Endodermal cell (in vitro differentiated cells): ENCODE measurements at regions not wholly inside any gene's neighbourhood (a gene's known extent, or its start where the extent isn't known, plus 50 kb on each side); places are given as distances from the start of the nearest gene placed in this dataset.
"Not testable (repeated sequence)": the region's sequence is repeated elsewhere in the genome, so short reads cannot be mapped to it uniquely, and the experiment has no call there.

ENCODE experiments used
- DNase-seq: peaks from one replicate; pipeline ENCODE4 v3.0.0-alpha.2; 2017
- H3K27ac ChIP-seq: 2 replicates; pipeline ENCODE4 v1.5.1; 2013; ENCODE audit warnings: mild to moderate bottlenecking, low read depth, low read length, moderate library complexity
- H3K27me3 ChIP-seq: 2 replicates; pipeline ENCODE4 v1.6.1; 2013; ENCODE audit warnings: mild to moderate bottlenecking, low read length, moderate library complexity; ENCODE audit not compliant: insufficient read depth, control insufficient read depth, poor library complexity, severe bottlenecking
- H3K36me3 ChIP-seq: 2 replicates; pipeline ENCODE4 v1.7.0; 2013; ENCODE audit warnings: mild to moderate bottlenecking, low read length, moderate library complexity; ENCODE audit not compliant: control insufficient read depth, insufficient read depth
- H3K4me1 ChIP-seq: one replicate; pipeline ENCODE4 v1.7.0; 2013; ENCODE audit warnings: low read length; ENCODE audit not compliant: control insufficient read depth, insufficient read depth
- H3K4me3 ChIP-seq: 2 replicates; pipeline ENCODE4 v1.5.1; 2013; ENCODE audit warnings: mild to moderate bottlenecking, low read length, moderate library complexity
- H3K9ac ChIP-seq: 2 replicates; pipeline ENCODE4 v1.6.1; 2013; ENCODE audit warnings: mild to moderate bottlenecking, low read length, moderate library complexity; ENCODE audit not compliant: poor library complexity, severe bottlenecking; ENCODE audit errors: extremely low read depth
- H3K9me3 ChIP-seq: 2 replicates; pipeline ENCODE4 v1.6.1; 2013; ENCODE audit warnings: mild to moderate bottlenecking, low read length, moderate library complexity; ENCODE audit not compliant: control insufficient read depth
- H3K27ac Mint-ChIP-seq: 2 replicates; pipeline ENCODE4 v1.8.0; 2020; ENCODE audit warnings: mixed read lengths
- H3K27me3 Mint-ChIP-seq: 2 replicates; pipeline ENCODE4 v1.8.0; 2021; ENCODE audit warnings: mild to moderate bottlenecking, mixed read lengths; ENCODE audit not compliant: insufficient read depth
- H3K36me3 Mint-ChIP-seq: 2 replicates; pipeline ENCODE4 v1.8.0; 2020; ENCODE audit warnings: low read depth, mixed read lengths
- H3K4me1 Mint-ChIP-seq: 2 replicates; pipeline ENCODE4 v1.8.0; 2020; ENCODE audit warnings: mixed read lengths
- H3K4me3 Mint-ChIP-seq: 2 replicates; pipeline ENCODE4 v1.8.0; 2020; ENCODE audit warnings: mild to moderate bottlenecking, moderate library complexity, mixed read lengths
- H3K9me3 Mint-ChIP-seq: 2 replicates; pipeline ENCODE4 v1.8.0; 2020; ENCODE audit warnings: mild to moderate bottlenecking, mixed read lengths
- WGBS, 2 experiments: methylation state at CpG; one replicate each; pipeline versions ENCODE4 v1.1.5 to v1.1.7; 2013; ENCODE audit warnings: missing lambda C conversion rate in 2 of 2, mixed read lengths in 1 of 2; ENCODE audit not compliant: insufficient coverage in 1 of 2, insufficient read length in 1 of 2; 5-methylcytosine and 5-hydroxymethylcytosine counted together
- TF ChIP-seq, protein P1 (sequence below): fragments of 200-600 bp; sonication (generic); conservative IDR thresholded peaks from 2 replicates; pipeline ENCODE4 v1.5.0; 2021; ENCODE audit warnings: antibody characterized with exemption, mild to moderate bottlenecking

DNA sequence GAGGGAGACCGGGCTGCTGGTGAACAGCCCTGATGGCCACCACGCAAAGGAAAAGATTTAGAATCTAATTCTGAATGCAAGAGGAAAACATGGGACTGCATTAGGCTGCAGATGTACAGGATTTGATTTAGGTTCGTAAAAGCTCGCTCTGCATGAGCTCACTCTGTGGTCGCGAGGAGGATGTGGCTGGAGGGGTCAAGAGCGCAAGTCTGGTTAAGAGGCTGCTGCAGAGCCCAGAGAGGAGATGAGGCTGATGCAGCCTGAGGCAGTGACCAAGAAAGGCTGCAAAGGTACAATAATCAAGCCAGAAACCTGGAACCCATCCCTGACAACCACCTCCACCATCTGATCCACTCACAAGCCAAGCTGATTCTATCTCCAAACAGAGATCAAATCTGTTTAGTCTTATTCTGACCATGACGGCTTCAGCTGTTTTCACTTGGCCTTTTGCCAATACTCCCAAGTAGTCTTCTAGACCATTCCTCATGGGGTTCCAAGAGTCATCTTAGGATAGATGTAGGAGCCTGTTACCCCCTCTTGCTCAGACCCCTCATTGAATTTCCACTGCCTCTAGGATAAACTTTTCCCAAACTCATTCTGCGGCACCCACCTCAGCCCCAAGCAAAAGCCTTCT is 58.9 kb upstream of the ARL4C start:
- no peak overlapping the region for H3K27ac ChIP-seq
- H3K9ac ChIP-seq = no peak overlapping the region
- no peaks in the 10 kb centered on the region for H3K27me3 ChIP-seq
- H3K36me3 ChIP-seq = no peaks in the 10 kb centered on the region
- peaks cover 2% of the 10 kb centered on the region for H3K36me3 Mint-ChIP-seq
- no peak overlapping the region for H3K27ac Mint-ChIP-seq
- TF ChIP-seq, protein P1, sequence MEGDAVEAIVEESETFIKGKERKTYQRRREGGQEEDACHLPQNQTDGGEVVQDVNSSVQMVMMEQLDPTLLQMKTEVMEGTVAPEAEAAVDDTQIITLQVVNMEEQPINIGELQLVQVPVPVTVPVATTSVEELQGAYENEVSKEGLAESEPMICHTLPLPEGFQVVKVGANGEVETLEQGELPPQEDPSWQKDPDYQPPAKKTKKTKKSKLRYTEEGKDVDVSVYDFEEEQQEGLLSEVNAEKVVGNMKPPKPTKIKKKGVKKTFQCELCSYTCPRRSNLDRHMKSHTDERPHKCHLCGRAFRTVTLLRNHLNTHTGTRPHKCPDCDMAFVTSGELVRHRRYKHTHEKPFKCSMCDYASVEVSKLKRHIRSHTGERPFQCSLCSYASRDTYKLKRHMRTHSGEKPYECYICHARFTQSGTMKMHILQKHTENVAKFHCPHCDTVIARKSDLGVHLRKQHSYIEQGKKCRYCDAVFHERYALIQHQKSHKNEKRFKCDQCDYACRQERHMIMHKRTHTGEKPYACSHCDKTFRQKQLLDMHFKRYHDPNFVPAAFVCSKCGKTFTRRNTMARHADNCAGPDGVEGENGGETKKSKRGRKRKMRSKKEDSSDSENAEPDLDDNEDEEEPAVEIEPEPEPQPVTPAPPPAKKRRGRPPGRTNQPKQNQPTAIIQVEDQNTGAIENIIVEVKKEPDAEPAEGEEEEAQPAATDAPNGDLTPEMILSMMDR = no peak
- H3K9me3 ChIP-seq = peaks cover 11% of the 10 kb centered on the region
- H3K4me1 ChIP-seq = no peaks in the 10 kb centered on the region
- H3K4me1 Mint-ChIP-seq = peaks cover 2% of the 10 kb centered on the region
- H3K4me3 Mint-ChIP-seq = no peak overlapping the region
- H3K27me3 Mint-ChIP-seq = no peaks in the 10 kb centered on the region
- no peak overlapping the region for H3K4me3 ChIP-seq
- DNase-seq = no peak
- WGBS, 2 experiments = 92 to 98% methylated on average over 7 to 9 of the region's 9 CpGs
- peaks cover 8% of the 10 kb centered on the region for H3K9me3 Mint-ChIP-seq

DNA sequence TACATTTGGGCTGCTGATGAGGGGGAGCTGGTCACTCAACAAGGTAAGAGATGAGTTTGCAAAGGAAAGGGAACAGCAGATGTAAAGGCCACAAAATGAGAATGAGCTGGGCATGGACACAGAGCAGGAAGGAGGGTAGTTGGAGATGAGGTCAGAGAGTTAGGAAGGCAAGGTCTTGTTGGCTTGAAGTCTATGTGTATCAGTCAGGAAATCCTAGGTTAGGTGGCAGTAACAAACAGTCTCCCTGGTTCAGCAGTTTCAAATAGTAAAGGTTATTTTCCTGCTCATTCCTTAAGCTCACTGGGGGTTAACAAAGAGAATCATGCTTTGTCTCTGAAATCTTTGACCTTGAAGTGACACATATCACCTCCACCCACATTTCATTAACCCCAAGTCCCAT is 58.3 kb upstream of the ARL4C start:
- Mint-ChIP-seq H3K4me1 (peaks cover 3% of the 10 kb centered on the region), H3K36me3 (peaks cover 2% of the 10 kb centered on the region), H3K9me3 (peaks cover 5% of the 10 kb centered on the region), H3K27ac (no peak overlapping the region), H3K27me3 (peaks cover 2% of the 10 kb centered on the region), H3K4me3 (no peak overlapping the region)
- Histone ChIP-seq H3K27me3 (no peaks in the 10 kb centered on the region), H3K4me1 (no peaks in the 10 kb centered on the region), H3K9ac (no peak overlapping the region), H3K27ac (no peak overlapping the region), H3K36me3 (no peaks in the 10 kb centered on the region), H3K4me3 (no peak overlapping the region), H3K9me3 (peaks cover 11% of the 10 kb centered on the region)
- TF ChIP-seq, protein P1 = no peak
- no peak for DNase-seq

DNA sequence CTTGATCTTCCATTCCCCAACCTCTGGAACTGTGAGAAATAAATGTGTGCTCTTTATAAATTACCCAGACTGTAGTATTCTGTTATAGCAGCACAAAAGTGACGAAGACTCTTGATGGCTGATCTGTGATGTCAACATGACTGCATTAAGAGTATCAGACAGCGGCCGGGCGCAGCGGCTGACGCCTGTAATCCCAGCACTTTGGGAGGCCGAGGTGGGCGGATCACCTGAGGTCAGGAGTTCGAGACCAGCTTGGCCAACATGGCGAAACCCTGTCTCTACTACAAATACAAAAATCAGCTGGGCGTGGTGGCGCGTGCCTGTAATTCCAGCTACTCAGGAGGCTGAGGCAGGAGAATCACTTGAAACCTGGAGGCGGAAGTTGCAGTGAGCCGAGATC is 56.3 kb upstream of the ARL4C start:
- not testable (repeated sequence) for H3K9me3 Mint-ChIP-seq, H3K4me3 ChIP-seq, H3K27ac Mint-ChIP-seq, H3K9ac ChIP-seq, H3K36me3 Mint-ChIP-seq, H3K36me3 ChIP-seq, H3K4me3 Mint-ChIP-seq, H3K4me1 ChIP-seq, H3K27me3 Mint-ChIP-seq, H3K27ac ChIP-seq, DNase-seq, H3K27me3 ChIP-seq
- H3K4me1 Mint-ChIP-seq = peaks cover 15% of the 10 kb centered on the region
- WGBS, 2 experiments = 83 to 97% methylated on average over 8 to 15 of the region's 15 CpGs
- H3K9me3 ChIP-seq = peaks cover 11% of the 10 kb centered on the region

DNA sequence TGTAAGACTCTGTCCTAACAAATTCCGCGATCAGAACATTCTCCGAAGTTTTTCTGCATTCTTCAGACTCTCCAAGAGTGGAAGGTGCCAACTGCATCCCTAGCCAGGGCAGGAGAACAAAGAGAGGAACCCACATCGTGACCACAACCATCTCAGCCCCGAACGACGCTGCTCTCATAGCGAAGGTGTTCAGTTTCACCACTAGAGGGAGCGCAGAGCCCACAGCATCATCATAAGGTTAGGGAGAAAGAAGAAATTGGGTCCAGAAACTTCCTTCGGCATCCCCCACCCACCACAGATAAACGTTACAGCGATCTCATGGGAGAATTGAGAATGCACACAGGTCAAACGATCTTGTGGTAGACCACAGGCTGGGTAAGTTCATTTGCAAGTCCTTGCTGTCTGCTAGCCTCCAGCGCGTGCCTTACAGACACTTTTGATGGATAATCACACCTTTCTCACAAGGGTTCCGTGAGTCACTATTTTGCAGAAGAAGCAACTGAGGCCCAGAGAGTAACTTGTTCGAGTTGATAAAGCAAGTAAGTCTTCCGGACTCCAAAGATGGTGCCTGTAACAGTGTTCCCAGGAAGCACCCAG is 53.7 kb upstream of the ARL4C start:
- Mint-ChIP-seq H3K4me3 (no peak overlapping the region), H3K27ac (no peak overlapping the region), H3K9me3 (peaks cover 5% of the 10 kb centered on the region), H3K4me1 (peaks cover 29% of the 10 kb centered on the region), H3K36me3 (peaks cover 2% of the 10 kb centered on the region), H3K27me3 (peaks cover 2% of the 10 kb centered on the region)
- TF ChIP-seq, protein P1 = peak; percentile 96
- Histone ChIP-seq H3K4me1 (no peaks in the 10 kb centered on the region), H3K27ac (no peak overlapping the region), H3K4me3 (no peak overlapping the region), H3K27me3 (no peaks in the 10 kb centered on the region), H3K9me3 (peaks cover 10% of the 10 kb centered on the region), H3K36me3 (no peaks in the 10 kb centered on the region), H3K9ac (no peak overlapping the region)
- 29 to 39% methylated on average over 12 to 18 of the region's 18 CpGs for WGBS, 2 experiments
- DNase-seq = peak; percentile 90
